IPS-NIHi7 (cell line): ENCODE measurements at regions not wholly inside any gene's neighbourhood (a gene's known extent, or its start where the extent isn't known, plus 50 kb on each side); places are given as distances from the start of the nearest gene placed in this dataset.

ENCODE experiments used
- DNase-seq: peaks from one replicate; pipeline ENCODE4 v3.0.0; 2012; ENCODE audit warnings: mixed read lengths; ENCODE audit errors: extremely low spot score

- DNase-seq: no peak
Observed at GRCh38 chr5:130267926-130268325, 363.7 kb downstream of the CHSY3 start.

- DNase-seq: no peak
Observed at GRCh38 chr5:130260481-130260880, 356.2 kb downstream of the CHSY3 start.

- DNase-seq: no peak
Observed at GRCh38 chr5:130251931-130252330, 347.7 kb downstream of the CHSY3 start.

- DNase-seq: peak; percentile 41
Observed at GRCh38 chr5:130243641-130244040, 339.4 kb downstream of the CHSY3 start.

GRCh38 chr5:130237721-130238120, 333.5 kb downstream of the CHSY3 start:
- DNase-seq: no peak
